Trophoblast cell (in vitro differentiated cells and primary cell): ENCODE measurements at regions not wholly inside any gene's neighbourhood (a gene's known extent, or its start where the extent isn't known, plus 50 kb on each side); places are given as distances from the start of the nearest gene placed in this dataset.

ENCODE experiments used
- DNase-seq, 2 donors: peaks; one replicate each; pipeline ENCODE4 v3.0.0-alpha.2; 2016
- H2AFZ ChIP-seq: 2 replicates; pipeline ENCODE4 v1.6.1; 2013; ENCODE audit warnings: low read length, moderate library complexity, mild to moderate bottlenecking; ENCODE audit not compliant: insufficient read depth, poor library complexity
- H2AK5ac ChIP-seq: 2 replicates; pipeline ENCODE4 v1.6.1; 2013; ENCODE audit warnings: mild to moderate bottlenecking, low read length
- H2BK120ac ChIP-seq: 2 replicates; pipeline ENCODE4 v1.6.1; 2013; ENCODE audit warnings: low read length, mild to moderate bottlenecking, moderate library complexity; ENCODE audit not compliant: insufficient read depth, poor library complexity
- H2BK12ac ChIP-seq: 2 replicates; pipeline ENCODE4 v1.6.1; 2013; ENCODE audit warnings: mild to moderate bottlenecking, low read length, moderate library complexity
- H2BK5ac ChIP-seq: 2 replicates; pipeline ENCODE4 v1.6.1; 2013; ENCODE audit warnings: low read length, low read depth, moderate library complexity, mild to moderate bottlenecking; ENCODE audit not compliant: poor library complexity
- H3K14ac ChIP-seq: 2 replicates; pipeline ENCODE4 v1.6.1; 2013; ENCODE audit warnings: mild to moderate bottlenecking, low read length
- H3K18ac ChIP-seq: 2 replicates; pipeline ENCODE4 v1.6.1; 2013; ENCODE audit warnings: mild to moderate bottlenecking, low read length
- H3K23ac ChIP-seq: 2 replicates; pipeline ENCODE4 v1.6.1; 2013; ENCODE audit warnings: low read length
- H3K27ac ChIP-seq: 2 replicates; pipeline ENCODE4 v1.5.1; 2013; ENCODE audit warnings: low read depth, mild to moderate bottlenecking, inconsistent platforms, low read length, moderate library complexity
- H3K27me3 ChIP-seq: 2 replicates; pipeline ENCODE4 v1.6.1; 2013; ENCODE audit warnings: inconsistent platforms, mild to moderate bottlenecking, low read length, moderate library complexity; ENCODE audit not compliant: insufficient read depth
- H3K36me3 ChIP-seq, 2 experiments: 1 replicate in 1 of 2; 2 replicates in 1 of 2; pipeline ENCODE4 v1.6.1; 2013; ENCODE audit warnings: low read length in 2 of 2, mild to moderate bottlenecking in 2 of 2, moderate library complexity in 1 of 2; ENCODE audit not compliant: insufficient read depth in 2 of 2, control insufficient read depth in 1 of 2
- H3K4ac ChIP-seq: 2 replicates; pipeline ENCODE4 v1.6.1; 2013; ENCODE audit warnings: low read depth, mild to moderate bottlenecking, low read length, moderate library complexity
- H3K4me1 ChIP-seq, 2 experiments: 1 replicate in 1 of 2; 2 replicates in 1 of 2; pipeline ENCODE4 v1.6.1; 2013; ENCODE audit warnings: low read length in 2 of 2, mild to moderate bottlenecking in 2 of 2, moderate library complexity in 1 of 2; ENCODE audit not compliant: insufficient read depth in 2 of 2, control insufficient read depth in 1 of 2
- H3K4me2 ChIP-seq: 2 replicates; pipeline ENCODE4 v1.6.1; 2013; ENCODE audit warnings: inconsistent platforms, mild to moderate bottlenecking, low read length, moderate library complexity
- H3K4me3 ChIP-seq: 2 replicates; pipeline ENCODE4 v1.5.1; 2013; ENCODE audit warnings: mild to moderate bottlenecking, low read depth, low read length, inconsistent platforms
- H3K79me1 ChIP-seq: one replicate; pipeline ENCODE4 v1.6.1; 2013; ENCODE audit warnings: low read length
- H3K79me2 ChIP-seq: 2 replicates; pipeline ENCODE4 v1.6.1; 2013; ENCODE audit warnings: low read length, mild to moderate bottlenecking; ENCODE audit not compliant: control insufficient read depth, insufficient read depth, poor library complexity
- H3K9ac ChIP-seq: 2 replicates; pipeline ENCODE4 v1.6.1; 2013; ENCODE audit warnings: mild to moderate bottlenecking, low read length
- H3K9me3 ChIP-seq: 2 replicates; pipeline ENCODE4 v1.6.1; 2013; ENCODE audit warnings: low read depth, mild to moderate bottlenecking, control low read depth, inconsistent platforms, low read length; ENCODE audit not compliant: insufficient read depth
- H4K12ac ChIP-seq: 2 replicates; pipeline ENCODE4 v1.6.1; 2013; ENCODE audit warnings: low read depth, mild to moderate bottlenecking, low read length, moderate library complexity
- H4K8ac ChIP-seq: 2 replicates; pipeline ENCODE4 v1.6.1; 2013; ENCODE audit warnings: low read depth, mild to moderate bottlenecking, low read length, moderate library complexity
- H4K91ac ChIP-seq: one replicate; pipeline ENCODE4 v1.6.1; 2013; ENCODE audit warnings: low read depth, mild to moderate bottlenecking, low read length, moderate library complexity
- WGBS: extraction: QIAGEN DNeasy Blood & Tissue Kit; methylation state at CpG from one replicate; pipeline ENCODE4 v1.1.7; 2013; ENCODE audit warnings: missing lambda C conversion rate; ENCODE audit not compliant: insufficient read length, insufficient coverage; ENCODE audit errors: extremely low coverage; 5-methylcytosine and 5-hydroxymethylcytosine counted together

DNA sequence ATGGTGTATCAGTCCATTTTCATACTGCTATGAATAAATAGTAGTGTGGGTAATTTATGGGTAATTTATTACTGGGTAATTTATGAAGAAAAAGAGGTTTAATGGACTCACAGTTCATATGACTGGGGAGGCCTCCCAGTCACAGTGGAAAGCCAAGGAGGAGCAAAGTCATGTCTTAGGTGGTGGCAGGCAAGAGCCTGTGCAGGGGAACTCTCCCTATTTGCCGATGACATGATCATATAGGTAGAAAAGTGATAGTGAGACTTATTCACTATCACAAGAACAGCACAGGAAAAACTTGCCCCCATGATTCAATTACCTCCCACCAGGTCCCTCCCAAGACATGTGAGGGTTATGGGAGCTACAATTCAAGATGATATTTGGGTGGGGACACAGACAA lies 1137.7 kb downstream of the UQCRFS1 start:
- peaks cover 14% of the 10 kb centered on the region for H3K79me1 ChIP-seq
- no peaks in the 10 kb centered on the region for H3K9me3 ChIP-seq
- no peak for DNase-seq
- H4K8ac ChIP-seq: no peak overlapping the region
- H2AFZ ChIP-seq: no peak overlapping the region
- peaks cover 10 to 11% of the 10 kb centered on the region in 2 experiments for H3K4me1 ChIP-seq
- H3K27ac ChIP-seq: peak overlapping the region; percentile 64
- no peak overlapping the region for H3K4me2 ChIP-seq
- H2BK12ac ChIP-seq: peak overlapping the region; percentile 12
- no peak overlapping the region for H3K23ac ChIP-seq
- H3K4me3 ChIP-seq: no peak overlapping the region
- H3K14ac ChIP-seq: peak overlapping the region; percentile 70
- H3K9ac ChIP-seq: no peak overlapping the region
- no peak overlapping the region for H4K12ac ChIP-seq
- H2BK120ac ChIP-seq: peak overlapping the region; percentile 64
- no peaks in the 10 kb centered on the region for H3K79me2 ChIP-seq
- peaks cover 0 to 2% of the 10 kb centered on the region in 2 experiments for H3K36me3 ChIP-seq
- H3K4ac ChIP-seq: no peak overlapping the region
- no peaks in the 10 kb centered on the region for H3K27me3 ChIP-seq
- H4K91ac ChIP-seq: peak overlapping the region; percentile 83
- H3K18ac ChIP-seq: peak overlapping the region; percentile 69
- H2BK5ac ChIP-seq: peak overlapping the region; percentile 7
- H2AK5ac ChIP-seq: peak overlapping the region; percentile 80
- WGBS: no CpG with 5 or more reads among the region's 1 CpG

DNA sequence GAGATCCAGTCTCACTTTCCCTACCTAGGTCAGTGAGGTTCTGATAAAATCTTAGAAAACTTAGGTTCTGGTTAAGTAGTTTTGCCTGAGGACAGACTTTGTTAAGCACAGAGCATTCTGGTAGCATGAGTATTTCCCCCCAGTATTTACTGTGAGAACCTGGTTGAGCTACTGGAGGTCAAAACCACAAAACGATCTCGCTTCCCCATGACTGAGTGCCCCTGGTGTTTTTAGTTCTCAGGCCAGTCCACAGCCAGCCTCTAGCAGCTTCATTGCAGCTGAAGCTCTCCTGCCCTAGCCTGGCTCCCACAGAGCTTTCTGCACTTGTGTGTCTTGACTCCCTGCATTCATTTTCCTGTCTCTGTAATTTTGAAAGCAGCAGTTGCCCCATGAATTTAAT lies 1138.2 kb downstream of the UQCRFS1 start:
- peaks cover 0 to 2% of the 10 kb centered on the region in 2 experiments for H3K36me3 ChIP-seq
- no peak overlapping the region for H3K4me3 ChIP-seq
- H4K12ac ChIP-seq: no peak overlapping the region
- H3K4ac ChIP-seq: no peak overlapping the region
- no CpG with 5 or more reads among the region's 2 CpGs for WGBS
- no peaks in the 10 kb centered on the region for H3K27me3 ChIP-seq
- H3K27ac ChIP-seq: peak overlapping the region; percentile 64
- H3K18ac ChIP-seq: no peak overlapping the region
- no peak overlapping the region for H2AFZ ChIP-seq
- no peaks in the 10 kb centered on the region for H3K79me2 ChIP-seq
- H3K79me1 ChIP-seq: peaks cover 14% of the 10 kb centered on the region
- no peak overlapping the region for H2AK5ac ChIP-seq
- H2BK12ac ChIP-seq: no peak overlapping the region
- no peaks in the 10 kb centered on the region for H3K9me3 ChIP-seq
- H2BK5ac ChIP-seq: no peak overlapping the region
- no peak overlapping the region for H4K91ac ChIP-seq
- DNase-seq: no peak
- H3K9ac ChIP-seq: no peak overlapping the region
- H4K8ac ChIP-seq: no peak overlapping the region
- H3K23ac ChIP-seq: no peak overlapping the region
- H2BK120ac ChIP-seq: no peak overlapping the region
- peak overlapping the region; percentile 15 for H3K4me2 ChIP-seq
- no peak overlapping the region for H3K14ac ChIP-seq
- H3K4me1 ChIP-seq: peaks cover 10 to 11% of the 10 kb centered on the region in 2 experiments

DNA sequence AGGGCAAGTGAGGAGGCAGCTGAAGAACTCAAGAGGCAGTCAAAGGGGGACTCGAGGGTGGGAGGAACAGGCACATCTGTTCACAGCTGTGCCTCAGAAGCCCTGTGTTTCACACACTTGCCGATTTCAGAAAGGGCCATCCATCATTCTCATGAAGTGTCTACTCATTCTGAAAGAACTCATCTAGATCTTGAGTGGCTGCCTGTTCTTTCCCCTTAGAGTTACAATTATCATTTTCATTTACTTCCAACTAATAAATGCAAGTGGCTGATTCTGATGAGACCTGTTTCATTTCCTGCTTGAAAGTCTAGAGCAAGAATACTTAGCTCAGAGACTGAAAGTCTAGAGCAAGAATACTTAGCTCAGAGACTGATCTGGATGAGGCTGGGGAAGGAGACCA lies 1145.1 kb downstream of the UQCRFS1 start:
- H2BK120ac ChIP-seq: no peak overlapping the region
- peaks cover 5% of the 10 kb centered on the region for H3K79me1 ChIP-seq
- no peak overlapping the region for H4K12ac ChIP-seq
- H3K27ac ChIP-seq: no peak overlapping the region
- H3K18ac ChIP-seq: no peak overlapping the region
- H3K9me3 ChIP-seq: peaks cover 4% of the 10 kb centered on the region
- H2BK5ac ChIP-seq: no peak overlapping the region
- no peak overlapping the region for H3K23ac ChIP-seq
- H3K9ac ChIP-seq: no peak overlapping the region
- H2BK12ac ChIP-seq: peak overlapping the region; percentile 38
- no peaks in the 10 kb centered on the region for H3K27me3 ChIP-seq
- H3K4me3 ChIP-seq: no peak overlapping the region
- no peak overlapping the region for H3K4ac ChIP-seq
- no peak overlapping the region for H2AK5ac ChIP-seq
- peak overlapping the region; percentile 2 for H4K91ac ChIP-seq
- H3K79me2 ChIP-seq: no peaks in the 10 kb centered on the region
- peaks cover 6 to 9% of the 10 kb centered on the region in 2 experiments for H3K4me1 ChIP-seq
- no peak overlapping the region for H4K8ac ChIP-seq
- no peaks in the 10 kb centered on the region for H3K36me3 ChIP-seq
- no CpG with 5 or more reads among the region's 2 CpGs for WGBS
- no peak overlapping the region for H2AFZ ChIP-seq
- no peak overlapping the region for H3K4me2 ChIP-seq
- DNase-seq: no peak
- no peak overlapping the region for H3K14ac ChIP-seq

DNA sequence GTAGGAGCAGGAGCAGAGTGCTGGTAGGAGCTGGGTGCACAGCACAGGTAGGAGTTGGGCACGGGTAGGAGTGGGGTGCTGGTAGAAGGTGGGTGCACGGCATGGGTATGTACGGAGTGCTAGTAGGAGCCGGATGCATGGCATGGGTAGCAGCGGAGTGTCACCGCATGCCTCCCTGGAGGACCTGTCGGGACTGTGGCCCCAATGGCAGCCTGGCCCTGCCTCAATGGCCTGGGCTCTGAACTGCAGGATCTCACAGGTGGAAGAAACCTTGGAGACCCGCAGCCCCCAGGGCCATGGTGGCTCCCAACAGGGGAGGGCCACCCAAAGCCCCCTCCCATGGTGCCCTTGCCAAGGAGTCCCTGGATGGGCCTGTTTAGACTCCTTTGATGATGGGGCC lies 1146.0 kb downstream of the UQCRFS1 start:
- H3K27me3 ChIP-seq: no peaks in the 10 kb centered on the region

More for the DNA sequence above, 1146.0 kb downstream of the UQCRFS1 start:
- WGBS: no CpG with 5 or more reads among the region's 8 CpGs
- Histone ChIP-seq H3K23ac (no peak overlapping the region), H3K9me3 (peaks cover 7% of the 10 kb centered on the region), H3K9ac (no peak overlapping the region), H3K4me1 (peaks cover 6 to 9% of the 10 kb centered on the region in 2 experiments), H4K8ac (no peak overlapping the region), H4K12ac (no peak overlapping the region), H3K27ac (no peak overlapping the region), H3K18ac (peak overlapping the region; percentile 1), H2BK120ac (no peak overlapping the region), H3K4me3 (no peak overlapping the region), H2BK12ac (no peak overlapping the region), H2AFZ (no peak overlapping the region), H2BK5ac (no peak overlapping the region), H3K4ac (no peak overlapping the region), H3K36me3 (no peaks in the 10 kb centered on the region), H3K79me2 (no peaks in the 10 kb centered on the region), H4K91ac (no peak overlapping the region), H3K4me2 (no peak overlapping the region), H3K14ac (peak overlapping the region; percentile 4), H3K79me1 (peaks cover 5% of the 10 kb centered on the region), H2AK5ac (no peak overlapping the region)
- no peak for DNase-seq
